ENCODE measurements at regions not wholly inside any gene's neighbourhood (a gene's known extent, or its start where the extent isn't known, plus 50 kb on each side); places are given as distances from the start of the nearest gene placed in this dataset.

DNA sequence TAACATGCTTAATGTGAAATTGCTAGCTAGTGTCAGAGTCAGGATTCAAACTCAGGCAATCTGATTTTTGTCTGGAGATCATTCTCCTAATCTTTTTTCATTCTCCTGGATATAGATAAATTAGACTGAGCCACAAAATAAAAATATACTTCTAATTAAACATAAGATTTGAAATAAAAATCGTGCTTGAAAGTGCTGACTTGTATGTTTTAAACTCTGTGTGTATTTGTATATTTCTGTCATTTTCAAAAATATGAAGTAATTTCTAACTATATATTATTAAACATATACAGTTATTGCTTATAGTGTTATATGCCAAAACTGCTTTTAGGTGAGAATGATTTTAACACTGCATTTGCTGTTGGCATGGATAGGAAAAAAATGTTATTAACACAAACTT is 239.4 kb downstream of the KCNJ2 start:
- H3K27me3 ChIP-seq (ENCODE audit: control insufficient read depth, insufficient read depth, low read length), result no peaks in the 10 kb centered on the region
- no peaks in the 10 kb centered on the region for H3K9me3 ChIP-seq (ENCODE audit: control insufficient read depth, insufficient read depth, low read depth, low read length)
- in situ Hi-C loops (cut with HindIII; ENCODE audit: low pct_unique_long_range_greater_than_20kb, low sequenced_read_pairs) (no loop called here), intact Hi-C loops (cut with micrococcal nuclease; ENCODE audit: unreplicated experiment) (no loop called here)
- no peak overlapping the region for H3K27ac ChIP-seq (ENCODE audit: low read length)
- no peak for DNase-seq (ENCODE audit: low read depth, low spot score)
- H3K4me3 ChIP-seq (ENCODE audit: low read depth in 2 of 2, low read length in 2 of 2), result no peak overlapping the region
- no peaks in the 10 kb centered on the region for H3K4me1 ChIP-seq (ENCODE audit: control insufficient read depth, insufficient read depth, low read length)
- POLR2A ChIA-PET, result no interaction called here
- TF ChIP-seq REST (IDR thresholded peaks at IDR 0.05; ENCODE audit: insufficient read depth in 1 of 2, low read depth in 2 of 2, low read length in 1 of 2), result no peak
- TF ChIP-seq, protein P1, sequence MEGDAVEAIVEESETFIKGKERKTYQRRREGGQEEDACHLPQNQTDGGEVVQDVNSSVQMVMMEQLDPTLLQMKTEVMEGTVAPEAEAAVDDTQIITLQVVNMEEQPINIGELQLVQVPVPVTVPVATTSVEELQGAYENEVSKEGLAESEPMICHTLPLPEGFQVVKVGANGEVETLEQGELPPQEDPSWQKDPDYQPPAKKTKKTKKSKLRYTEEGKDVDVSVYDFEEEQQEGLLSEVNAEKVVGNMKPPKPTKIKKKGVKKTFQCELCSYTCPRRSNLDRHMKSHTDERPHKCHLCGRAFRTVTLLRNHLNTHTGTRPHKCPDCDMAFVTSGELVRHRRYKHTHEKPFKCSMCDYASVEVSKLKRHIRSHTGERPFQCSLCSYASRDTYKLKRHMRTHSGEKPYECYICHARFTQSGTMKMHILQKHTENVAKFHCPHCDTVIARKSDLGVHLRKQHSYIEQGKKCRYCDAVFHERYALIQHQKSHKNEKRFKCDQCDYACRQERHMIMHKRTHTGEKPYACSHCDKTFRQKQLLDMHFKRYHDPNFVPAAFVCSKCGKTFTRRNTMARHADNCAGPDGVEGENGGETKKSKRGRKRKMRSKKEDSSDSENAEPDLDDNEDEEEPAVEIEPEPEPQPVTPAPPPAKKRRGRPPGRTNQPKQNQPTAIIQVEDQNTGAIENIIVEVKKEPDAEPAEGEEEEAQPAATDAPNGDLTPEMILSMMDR (IDR thresholded peaks at IDR 0.05), result no peak
- TF ChIP-seq TCF7L2 (IDR thresholded peaks at IDR 0.05; ENCODE audit: low read depth, low read length), result no peak
- TF ChIP-seq POLR2AphosphoS5 (IDR thresholded peaks at IDR 0.05; ENCODE audit: low read depth, low read length), result no peak
- no peak for TF ChIP-seq SIN3A (IDR thresholded peaks at IDR 0.05; ENCODE audit: borderline replicate concordance, insufficient read depth, low read depth, low read length)
- ATAC-seq, result no peak
- no TSS peak for BruUV-seq (replicated peaks)
- no peaks in the 10 kb centered on the region for H3K36me3 ChIP-seq (ENCODE audit: control insufficient read depth, insufficient read depth, low read length)
- CTCF ChIA-PET, result no interaction called here

DNA sequence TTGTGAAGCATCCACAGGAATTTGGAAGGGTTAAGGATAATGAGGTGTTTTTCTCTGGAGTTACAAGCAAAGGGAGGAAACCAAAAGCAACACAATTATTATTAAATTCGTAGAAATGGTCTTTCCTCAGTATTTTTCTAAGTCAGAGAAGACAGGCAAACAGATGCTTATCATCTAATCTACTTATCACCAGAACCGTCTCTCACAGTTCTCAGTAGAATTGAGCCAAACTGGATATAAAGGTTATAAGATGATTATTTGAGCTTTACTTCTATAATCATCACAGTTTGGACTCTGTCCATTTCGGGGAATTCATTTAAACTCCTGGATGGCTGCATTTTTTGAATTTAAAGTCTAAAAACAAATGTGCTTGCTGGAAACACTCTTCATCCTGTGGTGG is 245.0 kb downstream of the KCNJ2 start:
- ChIA-PET CTCF (no interaction called here), POLR2A (no interaction called here)
- no peak for DNase-seq (ENCODE audit: low read depth, low spot score)
- no peak for ATAC-seq
- Histone ChIP-seq H3K4me3 (ENCODE audit: low read depth in 2 of 2, low read length in 2 of 2) (no peak overlapping the region), H3K4me1 (ENCODE audit: control insufficient read depth, insufficient read depth, low read length) (no peaks in the 10 kb centered on the region), H3K27ac (ENCODE audit: low read length) (no peak overlapping the region), H3K9me3 (ENCODE audit: control insufficient read depth, insufficient read depth, low read depth, low read length) (no peaks in the 10 kb centered on the region), H3K27me3 (ENCODE audit: control insufficient read depth, insufficient read depth, low read length) (no peaks in the 10 kb centered on the region), H3K36me3 (ENCODE audit: control insufficient read depth, insufficient read depth, low read length) (no peaks in the 10 kb centered on the region)
- no peak for TF ChIP-seq SIN3A (IDR thresholded peaks at IDR 0.05; ENCODE audit: borderline replicate concordance, insufficient read depth, low read depth, low read length)
- TF ChIP-seq POLR2AphosphoS5 (IDR thresholded peaks at IDR 0.05; ENCODE audit: low read depth, low read length), result no peak
- TF ChIP-seq, protein P1 (IDR thresholded peaks at IDR 0.05), result no peak
- in situ Hi-C loops (cut with HindIII; ENCODE audit: low pct_unique_long_range_greater_than_20kb, low sequenced_read_pairs), result no loop called here
- intact Hi-C loops (cut with micrococcal nuclease; ENCODE audit: unreplicated experiment), result no loop called here
- no TSS peak for BruUV-seq (replicated peaks)

All from Panc1 (cell line).